8988T (cell line): ENCODE measurements at regions not wholly inside any gene's neighbourhood (a gene's known extent, or its start where the extent isn't known, plus 50 kb on each side); places are given as distances from the start of the nearest gene placed in this dataset.
"Not testable (repeated sequence)": the region's sequence is repeated elsewhere in the genome, so short reads cannot be mapped to it uniquely, and the experiment has no call there.

Experiments used
- DNase-seq: peaks from one replicate; pipeline ENCODE4 v3.0.0; 2011

- DNase-seq = no peak
These were observed 61.4 kb downstream of the NXNL2 start for GRCh38 chr9:88596376-88596775.

GRCh38 chr9:88604836-88605511 lies 70.0 kb downstream of the NXNL2 start:
- DNase-seq = no peak

GRCh38 chr9:88605512-88606362 lies 70.8 kb downstream of the NXNL2 start:
- DNase-seq = no peak

- DNase-seq = no peak
These were observed 79.4 kb downstream of the NXNL2 start for GRCh38 chr9:88614359-88614758.

- no peak for DNase-seq
These were observed 88.7 kb downstream of the NXNL2 start for GRCh38 chr9:88623698-88624097.

GRCh38 chr9:88628114-88628513 lies 93.1 kb downstream of the NXNL2 start:
- DNase-seq = no peak

- no peak for DNase-seq
These were observed 93.8 kb downstream of the NXNL2 start for GRCh38 chr9:88628811-88629210.

GRCh38 chr9:88630574-88630973 lies 95.6 kb downstream of the NXNL2 start:
- not testable (repeated sequence) for DNase-seq

- no peak for DNase-seq
These were observed 100.2 kb downstream of the NXNL2 start for GRCh38 chr9:88635151-88635550.

GRCh38 chr9:88641456-88642240 lies 106.7 kb downstream of the NXNL2 start:
- DNase-seq = no peak

- DNase-seq = no peak
These were observed 107.4 kb downstream of the NXNL2 start for GRCh38 chr9:88642336-88642735.

- DNase-seq = no peak
These were observed 109.0 kb downstream of the NXNL2 start for GRCh38 chr9:88643931-88644330.

GRCh38 chr9:88645172-88645878 lies 110.3 kb downstream of the NXNL2 start:
- no peak for DNase-seq

GRCh38 chr9:88645879-88646199 lies 110.9 kb downstream of the NXNL2 start:
- DNase-seq = no peak

GRCh38 chr9:88646539-88647300 lies 111.7 kb downstream of the NXNL2 start:
- DNase-seq = no peak

GRCh38 chr9:88651682-88652633 lies 117.0 kb downstream of the NXNL2 start:
- DNase-seq = no peak

- no peak for DNase-seq
These were observed 117.9 kb downstream of the NXNL2 start for GRCh38 chr9:88652876-88653275.

- no peak for DNase-seq
These were observed 118.4 kb downstream of the NXNL2 start for GRCh38 chr9:88653406-88653805.

- DNase-seq = no peak
These were observed 118.9 kb downstream of the NXNL2 start for GRCh38 chr9:88653911-88654310.

- DNase-seq = no peak
These were observed 122.9 kb downstream of the NXNL2 start for GRCh38 chr9:88657893-88658292.

- DNase-seq = no peak
These were observed 123.4 kb downstream of the NXNL2 start for GRCh38 chr9:88658311-88658822.
